ENCODE measurements at regions not wholly inside any gene's neighbourhood (a gene's known extent, or its start where the extent isn't known, plus 50 kb on each side); places are given as distances from the start of the nearest gene placed in this dataset.
"Not testable (repeated sequence)": the region's sequence is repeated elsewhere in the genome, so short reads cannot be mapped to it uniquely, and the experiment has no call there.

GRCh38 chr5:50898966-50899365, 232.5 kb downstream of the PARP8 start:
- Mint-ChIP-seq H3K27me3 (peaks cover 7% of the 10 kb centered on the region), H3K4me1 (ENCODE audit: low read depth) (no peaks in the 10 kb centered on the region), H3K36me3 (no peaks in the 10 kb centered on the region), H3K27ac (no peak overlapping the region), H3K9me3 (no peaks in the 10 kb centered on the region), H3K4me3 (no peak overlapping the region)
- DNase-seq = no peak
- POLR2A ChIA-PET = no interaction called here
- intact Hi-C loops (cut with micrococcal nuclease) = no loop called here
- CTCF ChIA-PET = no interaction called here

GRCh38 chr5:50900952-50901510, 234.6 kb downstream of the PARP8 start:
- DNase-seq = no peak
- intact Hi-C loops (cut with micrococcal nuclease) = no loop called here
- no peaks in the 10 kb centered on the region for H3K36me3 Mint-ChIP-seq

GRCh38 chr5:50903651-50904050, 237.2 kb downstream of the PARP8 start:
- Mint-ChIP-seq H3K27ac (no peak overlapping the region), H3K4me3 (no peak overlapping the region), H3K9me3 (no peaks in the 10 kb centered on the region), H3K27me3 (peaks cover 7% of the 10 kb centered on the region), H3K4me1 (ENCODE audit: low read depth) (no peaks in the 10 kb centered on the region), H3K36me3 (no peaks in the 10 kb centered on the region)
- intact Hi-C loops (cut with micrococcal nuclease) = no loop called here
- ChIA-PET CTCF (no interaction called here), POLR2A (no interaction called here)
- DNase-seq = no peak

More at GRCh38 chr5:50900952-50901510, 234.6 kb downstream of the PARP8 start:
- Mint-ChIP-seq H3K27ac (no peak overlapping the region), H3K9me3 (no peaks in the 10 kb centered on the region), H3K4me3 (no peak overlapping the region), H3K4me1 (ENCODE audit: low read depth) (no peaks in the 10 kb centered on the region), H3K27me3 (peaks cover 7% of the 10 kb centered on the region)
- POLR2A ChIA-PET = no interaction called here
- CTCF ChIA-PET = no interaction called here

- H3K27ac Mint-ChIP-seq = no peak overlapping the region
- peaks cover 7% of the 10 kb centered on the region for H3K27me3 Mint-ChIP-seq
- H3K4me1 Mint-ChIP-seq (ENCODE audit: low read depth) = no peaks in the 10 kb centered on the region
- POLR2A ChIA-PET = no interaction called here
- no peaks in the 10 kb centered on the region for H3K9me3 Mint-ChIP-seq
- intact Hi-C loops (cut with micrococcal nuclease) = no loop called here
- no peak for DNase-seq
- H3K4me3 Mint-ChIP-seq = no peak overlapping the region
- CTCF ChIA-PET = no interaction called here
- no peaks in the 10 kb centered on the region for H3K36me3 Mint-ChIP-seq
Observed at GRCh38 chr5:50905996-50906570, 239.6 kb downstream of the PARP8 start.

- DNase-seq; H3K27ac Mint-ChIP-seq; H3K36me3 Mint-ChIP-seq; intact Hi-C loops (cut with micrococcal nuclease); POLR2A ChIA-PET; H3K4me3 Mint-ChIP-seq; H3K27me3 Mint-ChIP-seq; H3K4me1 Mint-ChIP-seq (ENCODE audit: low read depth); H3K9me3 Mint-ChIP-seq: not testable (repeated sequence)
- CTCF ChIA-PET = interaction anchor here (0.6 kb wide), 1 partner anchor 96 kb away, joined by 3 read pairs; no protein-coding TSS in a partner anchor
Observed at GRCh38 chr5:50920160-50920559, 253.7 kb downstream of the PARP8 start.

GRCh38 chr5:50921366-50922133, 255.1 kb downstream of the PARP8 start:
- Mint-ChIP-seq H3K4me3 (no peak overlapping the region), H3K36me3 (no peaks in the 10 kb centered on the region), H3K27ac (no peak overlapping the region), H3K4me1 (ENCODE audit: low read depth) (no peaks in the 10 kb centered on the region), H3K27me3 (peaks cover 8% of the 10 kb centered on the region), H3K9me3 (no peaks in the 10 kb centered on the region)
- CTCF ChIA-PET = no interaction called here
- intact Hi-C loops (cut with micrococcal nuclease) = no loop called here
- no peak for DNase-seq
- POLR2A ChIA-PET = no interaction called here

- H3K4me1 Mint-ChIP-seq (ENCODE audit: low read depth); H3K9me3 Mint-ChIP-seq; POLR2A ChIA-PET; H3K27me3 Mint-ChIP-seq; H3K36me3 Mint-ChIP-seq; H3K27ac Mint-ChIP-seq; DNase-seq; H3K4me3 Mint-ChIP-seq; intact Hi-C loops (cut with micrococcal nuclease): not testable (repeated sequence)
- CTCF ChIA-PET = interaction anchor here (0.6 to 0.8 kb wide), 2 partner anchors 76 to 101 kb away, joined by 3 read pairs; no protein-coding TSS in a partner anchor
Observed at GRCh38 chr5:50922134-50922941, 255.9 kb downstream of the PARP8 start.

- no peak for DNase-seq
- Mint-ChIP-seq H3K4me1 (ENCODE audit: low read depth) (no peaks in the 10 kb centered on the region), H3K27me3 (peaks cover 8% of the 10 kb centered on the region), H3K9me3 (no peaks in the 10 kb centered on the region), H3K27ac (no peak overlapping the region), H3K4me3 (no peak overlapping the region), H3K36me3 (no peaks in the 10 kb centered on the region)
- intact Hi-C loops (cut with micrococcal nuclease) = no loop called here
- ChIA-PET POLR2A (no interaction called here), CTCF (interaction anchor here (0.6 to 0.8 kb wide), 2 partner anchors 75 to 101 kb away, joined by 3 read pairs; no protein-coding TSS in a partner anchor)
Observed at GRCh38 chr5:50922942-50923767, 256.7 kb downstream of the PARP8 start.

- intact Hi-C loops (cut with micrococcal nuclease) = no loop called here
- Mint-ChIP-seq H3K9me3 (no peaks in the 10 kb centered on the region), H3K27me3 (peaks cover 8% of the 10 kb centered on the region), H3K36me3 (no peaks in the 10 kb centered on the region), H3K27ac (no peak overlapping the region), H3K4me1 (ENCODE audit: low read depth) (no peaks in the 10 kb centered on the region), H3K4me3 (no peak overlapping the region)
- POLR2A ChIA-PET = no interaction called here
- DNase-seq = no peak
- CTCF ChIA-PET = no interaction called here
Observed at GRCh38 chr5:50923768-50924494, 257.5 kb downstream of the PARP8 start.

- Mint-ChIP-seq H3K4me3 (no peak overlapping the region), H3K27ac (no peak overlapping the region), H3K36me3 (no peaks in the 10 kb centered on the region), H3K9me3 (no peaks in the 10 kb centered on the region), H3K27me3 (peaks cover 8% of the 10 kb centered on the region), H3K4me1 (ENCODE audit: low read depth) (no peaks in the 10 kb centered on the region)
- intact Hi-C loops (cut with micrococcal nuclease) = no loop called here
- ChIA-PET CTCF (interaction anchor here (1.0 kb wide), 1 partner anchor 35 kb away, joined by 3 read pairs; no protein-coding TSS in a partner anchor), POLR2A (no interaction called here)
- DNase-seq = no peak
Observed at GRCh38 chr5:50927953-50928352, 261.5 kb downstream of the PARP8 start.

GRCh38 chr5:50929174-50929573, 262.7 kb downstream of the PARP8 start:
- ChIA-PET POLR2A (no interaction called here), CTCF (no interaction called here)
- no peak overlapping the region for H3K27ac Mint-ChIP-seq
- H3K4me1 Mint-ChIP-seq (ENCODE audit: low read depth) = no peaks in the 10 kb centered on the region
- H3K36me3 Mint-ChIP-seq = no peaks in the 10 kb centered on the region
- H3K27me3 Mint-ChIP-seq = peaks cover 6% of the 10 kb centered on the region
- no peak for DNase-seq
- intact Hi-C loops (cut with micrococcal nuclease) = no loop called here
- no peak overlapping the region for H3K4me3 Mint-ChIP-seq
- no peaks in the 10 kb centered on the region for H3K9me3 Mint-ChIP-seq
